ENCODE measurements at regions not wholly inside any gene's neighbourhood (a gene's known extent, or its start where the extent isn't known, plus 50 kb on each side); places are given as distances from the start of the nearest gene placed in this dataset.

DNA sequence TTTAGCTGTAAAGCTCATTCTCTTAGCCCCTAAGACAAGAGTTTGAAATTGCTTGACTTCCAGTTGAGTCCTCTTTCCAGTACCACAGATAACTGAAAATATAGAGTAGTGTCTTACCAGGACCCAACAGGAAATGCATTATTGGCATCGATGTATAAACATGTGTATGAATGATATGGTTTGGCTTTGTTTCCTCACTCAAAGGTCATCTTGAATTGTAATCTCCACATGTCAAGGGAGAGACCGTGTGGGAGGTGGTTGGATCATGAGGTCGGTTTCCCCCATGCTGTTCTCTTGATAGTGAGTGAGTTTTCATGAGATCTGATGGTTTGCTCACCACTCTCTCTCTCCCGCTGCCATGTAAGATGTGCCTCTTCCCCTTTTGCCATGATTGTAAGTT lies 745.0 kb downstream of the TMEM182 start:
- no peak for DNase-seq (ENCODE audit: low spot score)

DNA sequence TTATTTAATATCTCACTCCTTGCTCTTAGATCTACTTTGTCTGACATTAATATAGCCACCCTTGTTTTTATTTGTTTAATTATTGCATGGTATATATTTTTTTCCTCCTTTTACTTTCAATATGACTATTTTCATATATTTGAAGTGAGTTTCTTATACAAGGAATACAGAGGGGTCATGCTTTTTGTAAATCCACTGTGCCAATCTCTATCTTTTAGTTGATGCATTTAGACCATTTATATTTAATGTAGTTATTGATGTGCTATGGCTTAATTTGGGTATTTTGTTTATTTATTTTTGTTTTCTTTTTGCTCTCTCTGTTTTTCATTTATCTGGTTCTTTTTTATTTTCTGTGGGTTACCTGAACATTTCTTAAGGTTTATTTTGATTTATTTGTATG lies 750.6 kb downstream of the TMEM182 start:
- DNase-seq (ENCODE audit: low spot score), result no peak

DNA sequence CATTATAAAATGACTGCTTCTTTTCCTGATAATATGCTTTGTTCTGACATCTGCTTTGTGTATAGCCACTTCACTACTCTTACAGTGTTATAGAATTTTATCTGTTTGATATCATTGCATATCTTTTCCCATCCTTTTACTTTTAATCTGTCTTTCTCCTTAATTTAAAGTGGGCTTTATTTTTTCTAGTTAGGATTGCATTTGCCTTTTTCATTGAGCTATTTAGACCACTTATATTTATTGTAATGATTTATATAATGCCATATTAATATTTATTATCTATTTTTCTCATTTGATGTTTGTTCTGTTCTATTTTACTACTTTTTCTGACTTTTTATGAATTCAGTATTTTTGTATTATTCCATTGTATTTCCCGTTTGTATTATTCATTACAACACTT lies 758.7 kb downstream of the TMEM182 start:
- DNase-seq (ENCODE audit: low spot score), result no peak

DNA sequence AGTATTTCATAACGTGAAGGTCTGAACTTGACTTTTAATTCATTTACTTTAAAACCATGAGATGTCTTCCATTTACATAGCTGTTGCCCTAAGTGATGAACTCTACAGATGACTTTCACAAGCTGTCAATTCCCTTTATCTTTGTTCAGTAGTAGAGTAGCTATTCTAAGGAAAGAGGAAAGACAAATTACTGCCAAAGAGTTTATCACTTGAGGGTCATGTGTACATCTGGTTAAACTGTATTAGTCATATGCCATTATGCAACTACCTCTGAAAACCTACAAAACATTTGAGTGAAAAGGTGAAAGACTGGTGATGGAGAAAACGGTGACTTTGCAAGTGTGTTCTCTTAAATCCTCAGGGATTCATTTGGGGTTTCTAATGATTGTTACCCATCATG lies 763.9 kb downstream of the TMEM182 start:
- DNase-seq (ENCODE audit: low spot score), result no peak

DNA sequence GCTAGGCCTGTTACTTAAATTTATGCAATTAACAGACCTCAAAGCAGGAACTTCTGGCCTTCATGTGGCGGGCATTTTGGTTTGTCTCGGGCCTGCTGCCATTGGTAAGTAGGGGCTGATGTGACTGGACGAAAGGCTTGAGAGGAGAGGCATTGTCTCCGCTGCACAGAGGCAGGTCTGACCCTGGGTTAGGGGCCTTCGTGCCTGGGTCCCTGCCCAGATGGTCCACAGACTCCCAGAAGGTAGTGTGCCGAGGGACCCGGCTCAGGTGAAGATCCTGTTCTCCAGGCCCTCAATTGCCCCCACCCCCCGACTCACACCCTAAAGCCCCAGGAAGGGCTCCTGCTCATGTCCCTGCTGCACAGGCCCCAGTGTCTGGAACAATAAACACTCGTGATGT lies 764.9 kb downstream of the TMEM182 start:
- no peak for DNase-seq (ENCODE audit: low spot score)

DNA sequence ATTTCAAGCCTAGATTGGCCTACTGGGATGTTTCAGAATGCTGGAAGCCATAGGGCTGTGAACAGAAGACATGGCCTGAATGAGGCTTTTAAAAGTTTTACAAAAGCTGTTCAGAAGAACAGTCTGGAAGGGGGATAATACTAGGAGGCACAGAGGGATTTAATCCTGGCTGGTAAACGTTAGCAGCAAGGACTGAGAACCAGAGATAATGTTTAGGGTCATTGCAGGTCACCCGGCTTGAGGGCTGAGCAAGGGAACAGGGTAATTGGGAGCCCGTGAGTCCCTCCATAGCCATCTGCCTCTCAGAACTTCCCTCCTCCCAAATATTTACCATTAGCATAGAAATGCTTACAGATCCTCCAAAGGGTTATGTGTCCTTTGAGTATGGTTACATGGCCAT lies 765.4 kb downstream of the TMEM182 start:
- no peak for DNase-seq (ENCODE audit: low spot score)

GRCh38 chr2:103529798-103530502 lies 768.1 kb downstream of the TMEM182 start:
- DNase-seq (ENCODE audit: low spot score), result no peak

DNA sequence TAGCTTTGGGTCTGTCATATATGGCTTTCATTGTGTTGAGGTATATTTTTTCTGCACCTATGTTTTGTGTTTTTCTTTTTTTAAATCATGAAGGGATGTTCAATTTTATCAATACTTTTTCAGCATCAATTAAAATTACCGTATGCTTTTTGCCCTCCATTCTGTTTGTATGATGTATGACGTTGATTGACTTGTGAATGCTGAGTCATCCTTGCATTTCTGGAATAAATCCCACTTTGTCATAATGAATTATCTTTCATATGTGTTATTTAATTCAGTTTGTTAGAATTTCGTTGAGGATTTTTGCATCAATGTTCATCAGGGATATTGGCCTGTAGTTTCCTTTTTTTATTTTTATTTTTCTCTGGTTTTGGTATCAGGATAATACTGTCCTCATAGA lies 790.9 kb downstream of the TMEM182 start:
- no peak for DNase-seq (ENCODE audit: low spot score)

DNA sequence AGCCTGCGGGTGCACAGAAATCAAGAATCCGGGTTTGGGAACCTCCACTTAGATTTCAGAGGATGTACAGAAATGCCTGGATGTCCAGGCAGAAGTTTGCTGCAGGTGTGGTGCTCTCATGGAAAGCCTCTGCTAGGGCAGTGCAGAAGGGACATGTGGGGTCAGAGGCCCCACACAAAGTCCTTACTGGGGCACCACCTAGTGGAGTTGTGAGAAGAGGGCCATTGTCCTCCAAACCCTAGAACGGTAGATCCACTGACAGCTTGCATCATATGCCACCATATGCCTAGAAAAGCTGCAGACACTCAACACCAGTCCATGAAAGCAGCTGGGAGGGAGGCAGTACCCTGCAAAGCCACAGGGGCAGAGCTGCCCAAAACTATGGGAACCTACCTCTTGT lies 833.0 kb downstream of the TMEM182 start:
- no peak for DNase-seq (ENCODE audit: low spot score)

DNA sequence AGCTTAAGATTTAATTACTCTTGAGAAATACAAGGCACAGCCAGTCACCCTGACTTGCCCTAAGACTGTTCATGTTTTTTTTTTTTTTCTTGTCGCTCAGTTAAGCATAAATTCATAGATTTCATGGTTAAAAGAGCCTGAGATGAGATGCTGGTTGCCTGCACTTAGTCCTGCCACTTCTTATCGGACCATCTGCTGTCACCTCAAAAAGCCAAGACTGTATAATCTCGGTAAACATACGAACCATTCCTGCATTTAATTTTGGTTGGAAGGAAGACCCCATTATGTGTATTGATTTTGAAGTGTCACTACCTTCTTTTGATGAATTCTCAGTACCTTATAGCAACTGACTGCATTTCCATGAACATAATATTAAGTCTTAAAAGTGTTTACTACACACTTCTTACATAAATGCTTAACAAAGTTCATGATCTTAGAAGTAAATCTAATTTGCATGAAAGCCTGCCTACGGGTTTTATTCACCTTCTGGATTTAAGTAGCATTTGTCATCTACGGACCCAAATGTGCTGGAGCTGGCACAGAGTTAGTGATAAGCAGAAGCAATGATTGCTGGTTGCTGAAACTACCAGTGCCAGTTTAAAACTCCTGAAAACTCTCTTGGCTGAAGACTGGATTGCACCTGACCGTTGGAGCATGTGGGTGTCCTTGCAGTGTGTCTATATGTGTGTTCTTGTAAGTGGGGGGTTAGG lies 843.4 kb downstream of the TMEM182 start:
- DNase-seq (ENCODE audit: low spot score), result no peak

DNA sequence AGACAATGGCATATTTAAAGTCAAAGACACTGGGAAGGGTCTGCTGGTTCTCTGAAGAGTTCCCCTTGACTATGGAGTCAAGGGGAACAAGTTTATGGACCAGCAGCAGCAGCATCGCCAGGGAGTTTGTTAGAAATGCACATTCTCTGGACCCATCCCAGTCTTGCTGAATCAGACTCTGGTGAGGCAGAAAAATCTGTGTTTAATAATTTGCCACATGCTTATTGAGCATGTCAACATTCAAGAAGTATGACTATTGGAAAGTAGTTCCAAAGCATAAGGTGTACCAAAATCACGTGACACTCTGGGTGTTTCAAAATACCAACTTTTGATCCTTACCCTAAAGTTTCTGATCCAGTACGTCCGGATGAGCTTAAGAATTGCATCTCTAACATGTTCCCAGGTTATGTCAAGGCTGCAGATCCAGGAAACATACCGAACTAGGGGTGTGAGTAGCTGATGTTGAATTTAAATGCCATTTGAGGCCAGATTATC lies 853.8 kb downstream of the TMEM182 start:
- no peak for DNase-seq (ENCODE audit: low spot score)

GRCh38 chr2:103616891-103617290 lies 855.1 kb downstream of the TMEM182 start:
- no peak for DNase-seq (ENCODE audit: low spot score)

DNA sequence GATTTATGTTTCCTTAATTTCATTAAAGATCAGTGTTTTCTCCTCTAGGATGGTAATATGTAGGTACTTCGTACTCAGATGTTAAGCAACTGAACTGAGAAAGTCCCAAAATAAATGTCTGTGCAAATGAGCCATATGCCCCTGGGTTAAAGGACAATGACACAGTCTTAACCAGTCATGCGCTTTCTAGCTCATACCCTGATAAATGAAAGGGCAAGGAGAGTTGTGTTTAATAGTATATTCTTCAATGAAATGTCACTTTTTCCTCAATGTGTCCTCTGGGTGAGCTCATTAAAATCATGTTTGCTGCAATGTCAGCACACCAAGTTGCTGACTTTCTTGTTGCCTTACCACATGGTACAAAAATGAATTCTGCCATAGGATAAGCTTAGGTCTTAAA lies 856.3 kb downstream of the TMEM182 start:
- no peak for DNase-seq (ENCODE audit: low spot score)

GRCh38 chr2:103627301-103627700 lies 865.5 kb downstream of the TMEM182 start:
- no peak for DNase-seq (ENCODE audit: low spot score)

DNA sequence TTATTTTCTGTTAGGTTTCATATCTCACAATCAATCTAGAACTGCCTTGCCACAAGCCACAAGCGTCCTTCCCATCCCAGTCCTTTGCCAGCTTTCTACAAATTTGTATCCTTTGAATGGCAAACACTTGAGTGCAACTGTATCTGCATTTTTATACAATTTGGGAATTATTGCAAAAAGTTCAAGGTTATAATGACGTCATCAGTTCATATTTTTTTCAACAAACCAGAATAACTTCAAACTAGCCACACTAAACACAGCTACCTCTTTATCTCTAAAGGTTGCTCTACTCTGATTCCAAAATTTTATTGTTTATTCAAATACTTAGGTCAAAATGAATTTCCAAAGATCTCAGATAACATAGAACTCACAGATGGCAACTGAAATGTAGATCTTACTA lies 877.1 kb downstream of the TMEM182 start:
- no peak for DNase-seq (ENCODE audit: low spot score)

- DNase-seq (ENCODE audit: low spot score), result no peak
Measured at GRCh38 chr2:103656558-103656957, 894.7 kb downstream of the TMEM182 start.

- DNase-seq (ENCODE audit: low spot score), result no peak
Measured at GRCh38 chr2:103660519-103660918, 898.7 kb downstream of the TMEM182 start.

- no peak for DNase-seq (ENCODE audit: low spot score)
Measured at GRCh38 chr2:103660947-103661346, 899.1 kb downstream of the TMEM182 start.

- DNase-seq (ENCODE audit: low spot score), result no peak
Measured at GRCh38 chr2:103664690-103665089, 902.9 kb downstream of the TMEM182 start.

- no peak for DNase-seq (ENCODE audit: low spot score)
Measured at GRCh38 chr2:103667335-103667884, 905.6 kb downstream of the TMEM182 start.

DNA sequence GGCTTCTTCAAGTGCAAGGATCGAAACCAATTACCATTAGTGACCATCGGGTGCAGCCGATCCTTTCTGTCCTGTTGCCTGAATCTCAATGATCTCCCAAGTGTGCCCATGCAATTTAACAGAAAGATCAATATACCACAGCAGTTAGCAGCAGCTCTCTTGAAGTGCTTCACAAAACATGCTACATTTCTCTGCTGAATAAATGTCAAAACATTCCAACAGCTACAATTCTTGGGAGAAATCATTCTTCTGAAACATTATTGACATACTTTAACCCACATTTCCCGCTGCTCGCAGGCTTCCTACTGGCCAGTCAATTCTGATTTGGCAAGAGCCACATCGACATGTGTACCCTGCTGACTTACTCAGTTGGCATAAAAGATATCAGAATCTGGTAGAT lies 907.7 kb downstream of the TMEM182 start:
- DNase-seq (ENCODE audit: low spot score), result no peak
